Stimulated activated naive CD4-positive, alpha-beta T cell (primary cell): ENCODE measurements at regions not wholly inside any gene's neighbourhood (a gene's known extent, or its start where the extent isn't known, plus 50 kb on each side); places are given as distances from the start of the nearest gene placed in this dataset.
"Not testable (repeated sequence)": the region's sequence is repeated elsewhere in the genome, so short reads cannot be mapped to it uniquely, and the experiment has no call there.

ENCODE experiments used
- DNase-seq, 6 experiments: peaks; one replicate each; lab custom pipeline; 2025; lab: John Stamatoyannopoulos, UW

DNA sequence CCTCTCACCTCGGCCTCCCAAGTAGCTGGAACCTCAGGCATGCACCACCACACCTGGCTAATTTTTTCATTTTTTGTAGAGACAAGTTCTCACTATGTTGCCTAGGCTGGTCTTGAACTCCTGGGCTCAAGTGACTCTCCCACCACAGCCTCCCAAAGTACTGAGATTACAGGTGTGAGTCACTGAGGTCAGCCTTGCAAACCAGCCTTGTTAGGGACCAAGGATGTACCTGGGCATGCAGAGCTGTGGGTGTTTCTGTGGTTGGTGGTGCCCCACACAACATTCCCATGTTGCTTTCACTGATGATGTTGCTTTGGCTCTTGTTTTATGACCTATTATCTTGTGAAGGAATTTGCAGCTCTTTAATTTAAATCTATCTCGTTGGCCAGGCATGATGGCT is 54.8 kb downstream of the OTUD1 start:
- DNase-seq = no peak

DNA sequence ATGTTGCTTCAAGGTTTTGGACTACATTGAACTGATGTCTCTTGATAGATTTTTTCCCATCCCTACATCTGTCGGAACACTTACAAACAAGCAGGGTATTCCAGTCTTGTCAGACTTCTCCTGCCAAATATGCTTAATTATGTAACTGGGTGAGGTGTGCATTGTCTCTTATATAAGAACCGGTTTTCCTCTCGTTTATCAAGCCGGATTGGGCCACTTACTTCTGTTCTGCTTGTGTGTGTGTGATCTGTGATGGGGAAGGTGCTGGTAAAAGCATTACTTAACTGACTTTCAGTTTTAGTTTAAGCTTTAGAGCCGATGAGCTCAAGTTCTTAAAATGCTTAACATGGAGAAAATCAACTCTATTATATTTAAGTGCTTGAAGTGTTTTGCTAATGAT is 57.9 kb downstream of the OTUD1 start:
- DNase-seq = no peak

DNA sequence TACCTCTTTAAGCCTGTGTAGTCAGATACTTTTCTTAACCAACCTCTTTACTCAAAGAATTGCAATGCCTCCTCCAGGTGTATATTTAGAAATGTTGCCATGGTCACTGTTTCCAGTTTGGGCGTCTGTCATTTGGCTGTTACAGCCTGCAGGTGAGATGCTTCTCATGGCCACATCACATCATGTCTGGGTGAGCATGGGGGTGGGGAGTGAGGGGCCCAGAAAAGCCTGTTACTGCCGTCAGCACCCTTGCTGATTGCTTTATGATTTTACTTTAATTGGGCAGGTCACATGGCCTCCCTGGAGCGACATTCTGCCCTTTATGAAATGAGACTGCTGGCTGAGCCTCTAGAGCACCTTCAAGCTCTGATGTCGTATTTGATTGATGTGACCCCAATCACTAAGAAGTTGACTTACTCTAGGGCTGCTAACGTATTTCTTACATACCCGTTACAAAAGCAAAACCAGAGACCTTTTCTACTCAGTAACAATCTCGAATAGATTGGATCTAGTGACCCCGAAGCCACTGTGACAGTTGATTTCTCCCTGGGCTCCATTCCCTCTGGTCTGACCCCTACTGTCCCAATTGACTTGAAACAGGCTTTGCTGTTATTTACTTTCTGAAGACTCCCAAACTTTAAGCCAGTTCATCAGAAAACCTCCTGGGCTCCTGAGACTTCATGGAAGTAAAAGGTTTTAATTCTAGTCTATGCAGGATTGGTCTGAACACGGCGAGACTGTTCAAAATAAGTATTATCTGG is 60.7 kb downstream of the OTUD1 start:
- DNase-seq = no peak

DNA sequence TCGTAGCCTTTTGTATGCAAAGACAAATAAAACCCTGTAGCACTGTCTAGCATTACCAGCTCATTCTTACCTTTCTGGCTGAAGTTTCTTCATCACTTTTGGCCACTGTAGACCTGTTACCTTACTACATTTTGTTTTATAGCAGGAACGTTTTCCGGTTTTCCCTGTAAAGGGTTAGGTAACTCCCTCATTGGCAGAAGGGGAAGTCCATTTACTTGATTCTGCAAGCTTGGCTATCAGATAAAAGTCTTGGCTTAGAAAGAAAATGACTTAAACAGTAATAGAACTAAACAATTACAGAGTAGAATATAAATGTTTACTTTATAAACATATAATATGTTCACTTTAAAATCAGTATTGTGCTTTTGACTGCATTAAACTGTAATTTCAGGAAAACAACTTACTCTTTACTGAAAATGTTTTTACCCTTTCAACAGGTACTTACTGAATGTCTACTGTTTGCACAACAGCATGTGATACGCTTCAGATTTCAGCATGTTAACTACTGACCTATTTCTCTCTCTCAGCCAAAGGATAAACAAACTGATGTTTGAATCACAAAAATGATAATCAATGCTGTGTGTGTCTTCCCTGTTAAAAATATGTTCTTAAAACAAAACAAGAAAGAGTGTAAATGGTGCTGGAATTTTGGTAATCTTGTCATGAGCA is 67.1 kb downstream of the OTUD1 start:
- no peak for DNase-seq

DNA sequence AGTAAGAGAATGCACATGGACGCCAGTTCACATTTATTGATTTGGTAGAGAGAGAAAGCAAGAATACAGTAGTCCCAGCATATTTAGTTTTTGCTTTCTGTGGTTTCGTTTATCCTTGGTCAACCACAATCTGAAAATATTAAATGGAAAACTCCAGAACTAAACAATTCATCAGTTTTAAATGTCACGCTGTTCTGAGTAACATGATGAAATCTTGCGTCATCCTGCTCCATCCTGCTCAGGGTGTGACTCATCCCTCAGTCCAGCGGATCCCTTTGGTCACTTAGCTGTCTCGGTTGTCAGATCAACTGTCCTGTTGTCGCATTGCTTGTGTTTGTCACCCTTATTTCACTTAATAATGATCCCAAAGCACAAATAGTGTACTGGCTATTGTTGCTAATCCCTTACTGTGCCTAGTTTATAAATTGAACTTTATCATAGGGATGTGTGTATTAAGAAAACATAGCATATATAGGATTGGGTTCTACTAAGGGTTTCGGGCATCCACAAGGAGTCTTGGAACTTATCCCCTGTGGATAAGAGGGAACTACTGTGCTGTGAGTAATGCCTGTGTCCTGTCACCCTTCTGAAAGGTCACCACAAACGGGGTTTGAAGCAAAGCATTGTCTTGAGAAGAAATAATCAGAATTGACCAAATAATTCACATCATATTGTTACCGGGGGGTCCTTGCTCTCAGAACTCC is 73.6 kb downstream of the OTUD1 start:
- no peak for DNase-seq

DNA sequence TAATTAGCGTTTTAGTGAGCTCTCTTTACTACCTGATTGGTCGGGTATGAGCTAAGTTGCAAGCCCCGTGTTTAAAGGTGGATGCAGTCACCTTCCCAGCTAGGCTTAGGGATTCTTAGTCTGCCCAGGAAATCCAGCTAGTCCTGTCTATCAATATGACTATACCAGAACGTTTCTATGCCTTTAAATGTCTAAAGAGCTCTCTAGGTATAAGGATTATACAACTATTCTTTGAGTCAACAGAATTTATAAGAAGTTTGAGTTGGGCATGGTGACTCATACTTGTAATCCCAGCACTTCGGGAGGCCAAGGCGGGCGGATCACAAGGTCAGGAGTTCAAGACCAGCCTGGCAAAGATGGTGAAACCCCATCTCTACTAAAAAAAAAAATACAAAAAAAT is 74.7 kb downstream of the OTUD1 start:
- DNase-seq = not testable (repeated sequence)

DNA sequence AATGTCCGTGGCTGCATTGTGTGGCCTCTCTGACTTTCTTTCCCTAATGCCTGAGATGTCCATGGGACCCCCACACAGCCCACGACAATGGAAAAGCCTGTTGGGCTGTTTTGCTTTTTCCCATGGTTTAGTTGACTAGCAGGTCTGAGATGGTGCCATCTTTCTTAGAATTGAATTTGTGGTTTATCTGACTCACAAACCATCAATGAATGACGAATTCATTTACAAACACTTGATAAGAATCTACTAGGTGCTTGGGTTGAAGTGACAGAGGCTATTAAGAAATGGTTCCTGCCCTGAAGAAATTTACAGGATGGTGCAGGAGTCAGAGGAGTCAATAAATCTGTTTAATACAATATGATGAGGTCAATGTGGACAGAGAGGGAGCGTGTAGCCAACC is 75.4 kb downstream of the OTUD1 start:
- DNase-seq = no peak

DNA sequence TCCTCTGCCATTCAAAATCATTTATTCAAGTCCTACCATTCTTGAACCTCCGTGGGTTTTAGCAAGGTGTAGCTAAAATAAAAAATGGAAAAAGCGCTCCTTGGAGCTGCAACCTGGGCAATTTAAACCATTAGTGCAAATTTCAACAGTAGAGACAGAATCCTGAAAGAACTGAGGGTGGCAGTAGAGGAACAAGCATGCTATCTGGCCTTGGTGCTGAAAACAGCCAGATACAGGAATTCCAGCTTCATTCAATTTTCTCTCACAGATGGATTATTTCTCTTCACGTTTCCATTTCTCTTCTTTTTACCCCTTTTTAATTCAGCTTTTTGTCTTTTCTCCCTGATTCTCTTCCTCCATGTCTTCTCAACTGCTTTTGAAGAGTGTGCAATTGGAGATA is 77.7 kb downstream of the OTUD1 start:
- DNase-seq = peak in 3 of 6 experiments; percentile 3 to 43 (median 36)

DNA sequence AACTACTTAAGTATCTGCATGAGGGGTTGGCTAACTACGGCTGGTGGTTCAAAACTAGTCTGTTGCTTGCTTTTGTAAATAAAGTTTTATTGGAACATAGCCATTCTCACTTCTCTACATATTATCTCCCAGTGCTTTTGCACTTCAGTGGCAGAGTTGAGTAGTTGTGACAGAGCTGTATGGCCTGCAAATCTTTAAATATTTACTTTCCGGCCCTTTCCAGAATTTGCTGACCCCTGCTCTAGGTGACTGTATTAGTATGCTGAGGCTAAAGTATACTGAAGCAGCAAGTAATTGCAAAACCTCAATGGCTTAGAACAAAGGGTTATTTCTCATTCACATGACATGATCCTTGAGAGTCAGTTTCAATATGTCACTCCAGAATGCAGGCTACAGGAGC is 78.3 kb downstream of the OTUD1 start:
- no peak for DNase-seq

DNA sequence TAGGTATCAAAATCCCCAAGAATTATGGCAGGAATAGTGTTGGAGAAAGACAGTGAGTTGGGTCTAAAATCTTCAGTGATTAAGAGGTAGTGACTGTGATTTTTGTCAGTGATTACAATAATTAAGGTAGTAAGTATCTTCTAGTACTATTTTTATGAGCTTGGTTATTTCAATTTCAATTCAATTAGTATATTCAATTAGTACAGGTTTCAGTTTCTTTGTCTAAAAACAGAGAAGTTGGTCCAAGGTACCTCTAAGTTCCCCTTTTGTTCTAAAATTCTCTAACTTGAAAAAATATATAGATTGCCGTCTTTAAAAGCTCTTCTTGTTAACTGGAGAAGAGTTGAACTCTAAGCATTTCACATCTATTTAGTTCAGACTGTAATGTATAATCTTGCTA is 82.9 kb downstream of the OTUD1 start:
- no peak for DNase-seq

DNA sequence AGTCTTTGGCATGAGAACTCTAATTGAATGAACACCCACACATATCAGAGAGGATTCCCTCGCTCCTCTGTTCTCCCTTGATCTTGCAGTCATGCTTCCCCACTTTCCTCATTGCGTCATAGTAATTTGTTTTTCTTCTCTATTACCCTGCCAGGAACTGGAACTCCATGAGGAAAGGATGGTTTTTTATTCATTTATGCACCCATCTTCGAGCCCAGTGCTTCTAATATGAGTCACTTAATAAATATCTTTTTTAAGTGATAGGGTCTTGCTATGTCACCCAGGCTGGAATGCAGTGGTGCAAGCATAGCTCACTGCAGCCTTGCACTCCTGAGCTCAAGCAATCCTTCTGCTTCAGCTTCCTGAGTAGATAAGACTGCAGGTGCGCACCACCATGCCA is 83.5 kb downstream of the OTUD1 start:
- no peak for DNase-seq

DNA sequence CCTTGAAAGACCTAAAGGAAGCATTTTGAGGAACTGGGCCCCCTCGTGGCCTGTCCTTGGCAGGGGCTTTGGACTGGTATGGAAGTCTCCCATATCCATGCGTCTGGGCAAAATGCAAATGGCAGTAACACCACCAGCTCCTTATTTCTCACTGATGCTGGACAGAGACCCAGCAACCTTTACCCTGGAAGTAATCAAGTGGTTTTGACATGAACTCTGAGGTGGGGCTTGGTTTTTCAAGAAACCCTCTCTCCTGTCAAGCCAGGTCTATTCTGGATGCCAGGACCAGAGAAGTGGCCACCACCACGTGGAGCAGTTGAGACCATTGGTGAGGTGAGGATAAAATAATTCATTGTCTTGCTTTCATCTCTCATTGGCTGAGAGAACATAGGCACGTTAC is 84.4 kb downstream of the OTUD1 start:
- DNase-seq = no peak

DNA sequence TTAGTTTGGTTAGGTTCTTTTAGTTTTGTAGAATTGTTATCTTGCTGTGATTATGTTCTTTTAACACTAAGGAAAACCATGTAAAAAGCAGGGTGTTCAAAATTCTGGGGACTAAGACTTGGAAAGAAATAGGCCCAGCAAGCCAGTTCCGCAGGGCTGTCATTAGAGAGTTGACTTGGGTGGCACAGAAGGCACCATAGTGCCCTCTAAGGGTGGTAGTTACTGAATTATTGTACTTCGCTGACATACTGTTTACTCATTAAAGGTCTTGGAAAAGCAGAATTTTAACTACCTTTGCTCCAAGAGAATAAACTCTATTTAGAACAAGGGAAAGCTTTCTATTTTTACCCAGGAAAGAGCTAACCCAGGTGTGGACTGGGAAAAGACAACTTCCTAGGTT is 86.5 kb downstream of the OTUD1 start:
- DNase-seq = peak in 2 of 6 experiments; percentile 6 to 14

DNA sequence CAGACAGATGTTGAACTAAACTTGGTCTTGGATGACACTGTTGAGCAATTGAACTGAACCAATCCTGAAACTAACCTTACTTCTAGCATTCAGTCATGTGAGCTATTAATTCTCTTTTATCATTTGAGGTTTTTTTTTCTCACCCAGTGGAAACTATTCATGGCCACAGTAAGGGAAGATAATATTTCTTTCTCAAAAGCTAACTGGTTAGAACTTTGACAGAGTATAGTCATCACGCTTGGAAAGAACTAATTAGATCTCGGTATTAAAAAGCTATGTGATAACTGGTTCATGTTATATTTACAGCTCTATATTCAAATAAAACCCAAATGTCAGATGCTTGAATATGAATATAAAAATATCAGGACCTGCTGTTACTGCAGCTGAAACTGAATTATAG is 89.5 kb downstream of the OTUD1 start:
- no peak for DNase-seq

DNA sequence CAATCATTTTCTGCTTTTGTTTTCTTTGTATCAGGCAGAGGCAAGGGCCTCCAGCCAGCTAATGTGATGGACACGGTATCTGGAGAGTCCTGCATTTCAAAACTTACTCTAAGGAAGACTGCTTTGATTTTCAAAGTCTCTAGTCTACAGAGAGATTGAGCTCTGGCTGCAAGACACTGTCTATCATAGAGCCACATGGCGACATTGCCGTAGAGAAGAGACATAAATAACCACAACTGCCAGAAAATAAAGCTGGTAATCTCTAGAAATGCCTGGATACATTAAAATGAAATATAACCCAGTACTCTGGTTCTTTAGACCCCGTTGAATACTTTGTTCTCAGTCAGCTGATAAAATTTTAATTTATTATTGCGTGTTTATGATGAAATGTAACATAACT is 90.8 kb downstream of the OTUD1 start:
- DNase-seq = no peak

DNA sequence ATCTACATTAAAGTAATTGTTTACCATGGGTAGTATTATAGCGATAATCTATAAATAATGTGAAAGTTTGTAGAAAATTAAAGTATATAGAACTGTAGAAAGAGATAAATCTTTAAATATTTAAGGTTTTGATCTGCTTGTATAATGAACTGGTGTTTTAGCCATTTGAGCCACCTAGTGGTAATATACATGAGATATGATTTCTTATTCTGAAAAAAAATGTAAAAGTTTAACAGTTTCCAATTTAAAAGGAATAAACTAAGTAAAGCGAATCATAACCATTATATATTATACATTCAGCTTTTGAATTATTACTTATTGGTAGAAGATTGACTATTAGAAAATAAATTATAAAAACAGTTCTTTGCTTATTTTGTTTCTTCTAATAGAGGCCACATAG is 91.2 kb downstream of the OTUD1 start:
- DNase-seq = peak in 2 of 6 experiments; percentile 3

DNA sequence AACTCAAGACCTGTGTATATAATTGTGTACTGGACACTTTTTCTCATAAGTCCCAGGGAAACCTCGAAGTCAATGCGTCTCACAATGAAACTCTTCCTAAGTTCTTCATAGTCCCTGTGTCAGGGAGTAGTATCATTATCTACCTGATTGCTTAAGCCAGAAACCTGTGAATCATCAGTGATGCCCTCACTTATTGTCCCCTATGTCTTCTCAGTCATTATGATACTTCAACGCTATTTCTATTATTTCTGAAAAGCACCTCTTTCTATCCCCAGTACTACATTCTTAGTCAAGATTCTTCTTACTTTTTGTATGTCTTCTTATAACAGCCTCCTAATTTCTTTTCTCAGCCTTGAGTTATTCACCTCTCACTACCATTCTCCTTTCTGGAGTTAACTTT is 94.3 kb downstream of the OTUD1 start:
- no peak for DNase-seq

DNA sequence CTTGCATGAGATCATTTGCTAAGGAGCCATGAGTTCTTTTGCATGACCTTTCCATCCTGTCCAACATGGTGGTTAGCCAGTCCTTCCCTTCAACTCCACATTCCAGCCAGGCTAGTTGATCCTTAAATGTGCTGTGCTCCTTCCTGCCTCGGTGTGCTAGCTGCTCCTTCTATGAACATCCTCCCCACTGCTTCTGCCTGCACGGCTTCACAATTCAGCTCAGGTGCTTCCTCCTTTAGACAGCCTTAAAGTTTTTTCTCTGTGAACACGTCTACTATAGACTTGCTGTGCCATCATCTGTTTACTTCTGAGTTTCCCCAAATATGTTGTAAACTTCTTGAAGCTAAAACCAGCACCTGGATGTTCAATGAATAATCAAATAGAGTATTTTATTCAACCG is 95.5 kb downstream of the OTUD1 start:
- DNase-seq = peak in 3 of 6 experiments; percentile 24 to 46 (median 26)

DNA sequence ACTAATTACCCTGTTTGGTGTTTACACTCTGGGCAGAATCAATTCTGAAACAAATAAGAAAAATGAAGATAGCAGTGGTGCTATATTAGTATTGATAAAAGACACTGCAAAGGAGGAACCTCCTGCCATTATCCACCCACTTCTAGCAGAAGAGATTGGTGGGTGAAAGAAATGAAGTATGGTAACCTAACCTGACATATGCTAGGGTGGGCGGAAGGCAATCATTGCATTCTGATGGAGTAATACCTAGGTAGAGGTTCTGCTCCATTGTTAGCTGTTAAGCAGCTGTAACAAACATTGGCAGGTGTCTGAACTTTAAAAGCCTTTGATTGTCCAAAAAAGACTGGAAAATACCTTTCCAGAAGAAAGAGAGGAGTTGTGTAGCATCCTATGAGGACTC is 95.9 kb downstream of the OTUD1 start:
- DNase-seq = no peak

DNA sequence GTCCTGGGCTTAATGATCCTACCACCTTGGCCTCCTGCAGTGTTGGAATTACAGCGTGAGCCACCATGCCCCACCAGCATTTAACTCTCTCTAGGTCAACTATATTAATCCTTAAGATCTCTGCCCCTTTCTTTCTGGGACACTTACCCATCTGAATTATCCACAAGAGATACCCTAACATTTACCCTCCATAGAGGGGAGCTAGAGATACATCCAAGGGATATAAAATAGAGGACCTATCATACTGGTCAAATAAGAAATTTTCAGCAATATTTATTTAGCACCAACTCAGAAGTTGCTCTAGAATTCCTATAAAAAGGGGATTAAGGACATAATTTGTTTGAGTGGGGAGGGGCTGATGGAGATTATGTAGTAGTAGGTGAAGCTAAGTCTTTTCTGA is 96.5 kb downstream of the OTUD1 start:
- DNase-seq = no peak

DNA sequence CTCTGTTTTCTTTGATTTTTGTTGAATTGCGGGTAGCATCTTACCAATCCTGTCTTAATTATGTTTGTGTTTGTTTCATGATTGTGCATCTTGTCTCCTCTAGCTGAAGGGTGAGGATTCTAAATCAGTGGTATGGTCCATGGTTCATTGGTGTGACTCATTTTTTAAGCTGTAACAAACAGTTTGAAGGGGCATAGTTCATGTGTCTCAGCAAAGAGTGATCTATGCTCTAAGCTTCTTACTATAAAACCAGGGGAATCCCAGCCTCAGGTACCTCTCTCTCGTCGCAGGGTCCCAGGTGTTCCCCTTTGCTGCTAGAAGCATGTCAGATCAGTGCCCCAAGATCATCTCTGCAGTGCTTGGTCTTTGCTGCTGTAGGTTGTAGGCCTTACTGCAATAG is 100.1 kb downstream of the OTUD1 start:
- no peak for DNase-seq

DNA sequence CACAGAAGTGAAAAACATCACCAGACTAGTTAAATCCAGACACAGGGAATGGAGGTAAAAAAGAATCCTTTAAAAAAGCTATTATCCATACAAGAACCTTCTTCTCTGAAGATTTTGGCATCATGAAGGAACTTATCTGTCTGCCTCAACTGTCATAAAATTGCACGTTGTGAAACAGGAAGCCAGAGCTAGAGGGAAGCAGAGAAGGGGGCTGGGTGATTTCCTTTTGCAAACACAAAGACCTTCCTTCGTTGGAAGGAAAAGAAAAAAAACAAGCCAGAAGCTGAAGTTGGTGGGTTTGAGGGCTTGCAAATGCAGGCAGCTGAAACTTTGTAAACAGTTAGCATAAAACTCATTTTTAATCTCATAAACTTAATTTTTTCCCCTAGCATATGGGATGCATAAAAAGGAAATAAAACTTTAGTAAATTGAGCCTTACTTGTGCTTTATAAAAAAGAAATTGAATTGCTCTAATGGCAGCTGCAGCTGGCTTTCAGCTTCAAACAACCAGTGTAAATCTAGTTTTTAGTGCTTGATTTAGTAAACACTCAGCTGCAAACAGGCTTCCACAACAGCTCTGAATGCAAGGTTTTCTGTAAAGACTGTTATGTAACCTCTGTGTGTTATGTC is 101.6 kb downstream of the OTUD1 start:
- peak in 4 of 6 experiments; percentile 3 to 51 (median 26) for DNase-seq
